ENCODE measurements at regions not wholly inside any gene's neighbourhood (a gene's known extent, or its start where the extent isn't known, plus 50 kb on each side); places are given as distances from the start of the nearest gene placed in this dataset.

GRCh38 chr20:48090784-48091183, 305.5 kb upstream of the SULF2 start:
- H2BK12ac ChIP-seq (ENCODE audit: low read length), result no peak overlapping the region
- H4K12ac ChIP-seq (ENCODE audit: low read depth, low read length), result no peak overlapping the region
- no peak overlapping the region for H3K4me2 ChIP-seq (ENCODE audit: low read length)
- no peak overlapping the region for H2AK5ac ChIP-seq (ENCODE audit: low read length)
- H3K4ac ChIP-seq (ENCODE audit: low read depth, low read length), result no peak overlapping the region
- no peak for DNase-seq
- H3K4me1 ChIP-seq (ENCODE audit: control insufficient read depth in 1 of 2, insufficient read depth in 2 of 2, low read length in 2 of 2), result no peaks in the 10 kb centered on the region
- no peaks in the 10 kb centered on the region for H3K79me2 ChIP-seq (ENCODE audit: control insufficient read depth, insufficient read depth, low read length, poor library complexity)
- H3K18ac ChIP-seq (ENCODE audit: low read length), result no peak overlapping the region
- no peak overlapping the region for H3K23ac ChIP-seq (ENCODE audit: low read length)
- no peak overlapping the region for H4K8ac ChIP-seq (ENCODE audit: low read depth, low read length)
- H4K91ac ChIP-seq (ENCODE audit: low read depth, low read length), result no peak overlapping the region
- no peaks in the 10 kb centered on the region for H3K79me1 ChIP-seq (ENCODE audit: low read length)
- no peaks in the 10 kb centered on the region for H3K9me3 ChIP-seq (ENCODE audit: insufficient read depth, low read depth, low read length)
- H3K27ac ChIP-seq (ENCODE audit: low read depth, low read length), result no peak overlapping the region
- H3K9ac ChIP-seq (ENCODE audit: low read length), result no peak overlapping the region
- WGBS (ENCODE audit: extremely low coverage, insufficient coverage, insufficient read length), result no CpG with 5 or more reads among the region's 7 CpGs
- no peak overlapping the region for H2BK5ac ChIP-seq (ENCODE audit: low read depth, low read length, poor library complexity)
- H3K14ac ChIP-seq (ENCODE audit: low read length), result no peak overlapping the region
- H3K36me3 ChIP-seq (ENCODE audit: control insufficient read depth in 1 of 2, insufficient read depth in 2 of 2, low read length in 2 of 2), result no peaks in the 10 kb centered on the region
- no peak overlapping the region for H2BK120ac ChIP-seq (ENCODE audit: insufficient read depth, low read length, poor library complexity)
- H3K4me3 ChIP-seq (ENCODE audit: low read depth, low read length), result no peak overlapping the region
- H3K27me3 ChIP-seq (ENCODE audit: insufficient read depth, low read length), result no peaks in the 10 kb centered on the region
- H2AFZ ChIP-seq (ENCODE audit: insufficient read depth, low read length, poor library complexity), result no peak overlapping the region

GRCh38 chr20:48090314-48090713, 305.0 kb upstream of the SULF2 start:
- H3K18ac ChIP-seq (ENCODE audit: low read length), result no peak overlapping the region
- H3K9me3 ChIP-seq (ENCODE audit: insufficient read depth, low read depth, low read length), result no peaks in the 10 kb centered on the region
- no peak overlapping the region for H2BK5ac ChIP-seq (ENCODE audit: low read depth, low read length, poor library complexity)
- H2BK12ac ChIP-seq (ENCODE audit: low read length), result no peak overlapping the region
- H3K14ac ChIP-seq (ENCODE audit: low read length), result no peak overlapping the region
- no peak overlapping the region for H3K4me2 ChIP-seq (ENCODE audit: low read length)
- no peaks in the 10 kb centered on the region for H3K79me2 ChIP-seq (ENCODE audit: control insufficient read depth, insufficient read depth, low read length, poor library complexity)
- no peak overlapping the region for H3K9ac ChIP-seq (ENCODE audit: low read length)
- H4K91ac ChIP-seq (ENCODE audit: low read depth, low read length), result no peak overlapping the region
- H4K12ac ChIP-seq (ENCODE audit: low read depth, low read length), result no peak overlapping the region
- H3K27ac ChIP-seq (ENCODE audit: low read depth, low read length), result no peak overlapping the region
- no peaks in the 10 kb centered on the region for H3K4me1 ChIP-seq (ENCODE audit: control insufficient read depth in 1 of 2, insufficient read depth in 2 of 2, low read length in 2 of 2)
- no CpG with 5 or more reads among the region's 2 CpGs for whole genome bisulfite sequencing (ENCODE audit: extremely low coverage, insufficient coverage, insufficient read length)
- no peak overlapping the region for H3K4me3 ChIP-seq (ENCODE audit: low read depth, low read length)
- H2AK5ac ChIP-seq (ENCODE audit: low read length), result no peak overlapping the region
- no peak overlapping the region for H2AFZ ChIP-seq (ENCODE audit: insufficient read depth, low read length, poor library complexity)
- H3K23ac ChIP-seq (ENCODE audit: low read length), result no peak overlapping the region
- H3K27me3 ChIP-seq (ENCODE audit: insufficient read depth, low read length), result no peaks in the 10 kb centered on the region
- H4K8ac ChIP-seq (ENCODE audit: low read depth, low read length), result no peak overlapping the region
- no peak overlapping the region for H2BK120ac ChIP-seq (ENCODE audit: insufficient read depth, low read length, poor library complexity)
- no peaks in the 10 kb centered on the region for H3K79me1 ChIP-seq (ENCODE audit: low read length)
- H3K4ac ChIP-seq (ENCODE audit: low read depth, low read length), result no peak overlapping the region
- H3K36me3 ChIP-seq (ENCODE audit: control insufficient read depth in 1 of 2, insufficient read depth in 2 of 2, low read length in 2 of 2), result no peaks in the 10 kb centered on the region
- no peak for DNase-seq

- Histone ChIP-seq H2BK120ac (ENCODE audit: insufficient read depth, low read length, poor library complexity) (no peak overlapping the region), H4K8ac (ENCODE audit: low read depth, low read length) (no peak overlapping the region), H3K27me3 (ENCODE audit: insufficient read depth, low read length) (no peaks in the 10 kb centered on the region), H4K12ac (ENCODE audit: low read depth, low read length) (no peak overlapping the region), H3K4me3 (ENCODE audit: low read depth, low read length) (no peak overlapping the region), H3K9ac (ENCODE audit: low read length) (no peak overlapping the region), H3K18ac (ENCODE audit: low read length) (no peak overlapping the region), H3K79me1 (ENCODE audit: low read length) (no peaks in the 10 kb centered on the region), H3K27ac (ENCODE audit: low read depth, low read length) (no peak overlapping the region), H3K23ac (ENCODE audit: low read length) (no peak overlapping the region), H2AFZ (ENCODE audit: insufficient read depth, low read length, poor library complexity) (no peak overlapping the region), H2BK5ac (ENCODE audit: low read depth, low read length, poor library complexity) (no peak overlapping the region), H3K9me3 (ENCODE audit: insufficient read depth, low read depth, low read length) (peaks cover 2% of the 10 kb centered on the region), H4K91ac (ENCODE audit: low read depth, low read length) (no peak overlapping the region), H3K4me2 (ENCODE audit: low read length) (no peak overlapping the region), H3K14ac (ENCODE audit: low read length) (no peak overlapping the region), H3K4ac (ENCODE audit: low read depth, low read length) (no peak overlapping the region), H2AK5ac (ENCODE audit: low read length) (no peak overlapping the region), H3K4me1 (ENCODE audit: control insufficient read depth in 1 of 2, insufficient read depth in 2 of 2, low read length in 2 of 2) (no peaks in the 10 kb centered on the region), H2BK12ac (ENCODE audit: low read length) (no peak overlapping the region), H3K79me2 (ENCODE audit: control insufficient read depth, insufficient read depth, low read length, poor library complexity) (no peaks in the 10 kb centered on the region), H3K36me3 (ENCODE audit: control insufficient read depth in 1 of 2, insufficient read depth in 2 of 2, low read length in 2 of 2) (no peaks in the 10 kb centered on the region)
- DNase-seq, result no peak
- WGBS (ENCODE audit: extremely low coverage, insufficient coverage, insufficient read length), result no CpG with 5 or more reads among the region's 2 CpGs
These were observed 295.3 kb upstream of the SULF2 start for GRCh38 chr20:48080583-48080982.

- WGBS (ENCODE audit: extremely low coverage, insufficient coverage, insufficient read length), result no CpG with 5 or more reads among the region's 5 CpGs
- no peak overlapping the region for H2BK5ac ChIP-seq (ENCODE audit: low read depth, low read length, poor library complexity)
These were observed 293.7 kb upstream of the SULF2 start for GRCh38 chr20:48079028-48079427.

More at GRCh38 chr20:48079028-48079427, 293.7 kb upstream of the SULF2 start:
- Histone ChIP-seq H3K14ac (ENCODE audit: low read length) (no peak overlapping the region), H3K9ac (ENCODE audit: low read length) (no peak overlapping the region), H4K8ac (ENCODE audit: low read depth, low read length) (no peak overlapping the region), H3K4me2 (ENCODE audit: low read length) (no peak overlapping the region), H4K91ac (ENCODE audit: low read depth, low read length) (no peak overlapping the region), H4K12ac (ENCODE audit: low read depth, low read length) (no peak overlapping the region), H3K4me1 (ENCODE audit: control insufficient read depth in 1 of 2, insufficient read depth in 2 of 2, low read length in 2 of 2) (no peaks in the 10 kb centered on the region), H3K27me3 (ENCODE audit: insufficient read depth, low read length) (no peaks in the 10 kb centered on the region), H3K4ac (ENCODE audit: low read depth, low read length) (no peak overlapping the region), H3K79me2 (ENCODE audit: control insufficient read depth, insufficient read depth, low read length, poor library complexity) (no peaks in the 10 kb centered on the region), H2AK5ac (ENCODE audit: low read length) (no peak overlapping the region), H3K36me3 (ENCODE audit: control insufficient read depth in 1 of 2, insufficient read depth in 2 of 2, low read length in 2 of 2) (no peaks in the 10 kb centered on the region), H3K23ac (ENCODE audit: low read length) (no peak overlapping the region), H3K79me1 (ENCODE audit: low read length) (no peaks in the 10 kb centered on the region), H2AFZ (ENCODE audit: insufficient read depth, low read length, poor library complexity) (no peak overlapping the region), H3K9me3 (ENCODE audit: insufficient read depth, low read depth, low read length) (no peaks in the 10 kb centered on the region), H2BK12ac (ENCODE audit: low read length) (no peak overlapping the region), H3K18ac (ENCODE audit: low read length) (no peak overlapping the region), H3K4me3 (ENCODE audit: low read depth, low read length) (no peak overlapping the region), H3K27ac (ENCODE audit: low read depth, low read length) (no peak overlapping the region), H2BK120ac (ENCODE audit: insufficient read depth, low read length, poor library complexity) (no peak overlapping the region)
- no peak for DNase-seq
